ENCODE measurements at regions not wholly inside any gene's neighbourhood (a gene's known extent, or its start where the extent isn't known, plus 50 kb on each side); places are given as distances from the start of the nearest gene placed in this dataset.

DNA sequence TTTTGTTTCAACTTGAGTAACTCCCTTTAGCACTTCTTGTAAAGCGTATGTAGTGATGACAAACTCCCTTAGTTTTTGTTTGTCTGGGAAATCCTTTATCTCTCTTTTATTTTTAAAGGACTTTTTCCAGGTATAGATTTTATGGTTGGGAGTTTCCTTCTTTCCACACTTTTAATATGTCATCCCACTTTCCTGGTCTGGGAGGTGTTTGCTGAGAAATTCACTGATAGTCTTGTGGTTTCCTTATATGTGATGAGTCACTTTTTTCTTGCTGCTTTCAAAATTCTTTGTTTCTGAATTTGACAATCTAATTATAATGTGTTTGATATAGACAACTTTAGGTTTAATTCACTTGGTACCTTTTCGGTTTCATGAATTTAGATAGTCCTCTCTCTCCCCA lies 353.9 kb downstream of the GPAT3 start:
- intact Hi-C loops (cut with DNase I; ENCODE audit: low total_unique reads) = no loop called here
- Histone ChIP-seq H3K27ac (no peak overlapping the region), H3K36me3 (no peaks in the 10 kb centered on the region), H3K27me3 (no peaks in the 10 kb centered on the region), H3K4me1 (no peaks in the 10 kb centered on the region), H3K4me3 (no peak overlapping the region), H3K9me3 (no peaks in the 10 kb centered on the region)
- TF ChIP-seq, protein P1, sequence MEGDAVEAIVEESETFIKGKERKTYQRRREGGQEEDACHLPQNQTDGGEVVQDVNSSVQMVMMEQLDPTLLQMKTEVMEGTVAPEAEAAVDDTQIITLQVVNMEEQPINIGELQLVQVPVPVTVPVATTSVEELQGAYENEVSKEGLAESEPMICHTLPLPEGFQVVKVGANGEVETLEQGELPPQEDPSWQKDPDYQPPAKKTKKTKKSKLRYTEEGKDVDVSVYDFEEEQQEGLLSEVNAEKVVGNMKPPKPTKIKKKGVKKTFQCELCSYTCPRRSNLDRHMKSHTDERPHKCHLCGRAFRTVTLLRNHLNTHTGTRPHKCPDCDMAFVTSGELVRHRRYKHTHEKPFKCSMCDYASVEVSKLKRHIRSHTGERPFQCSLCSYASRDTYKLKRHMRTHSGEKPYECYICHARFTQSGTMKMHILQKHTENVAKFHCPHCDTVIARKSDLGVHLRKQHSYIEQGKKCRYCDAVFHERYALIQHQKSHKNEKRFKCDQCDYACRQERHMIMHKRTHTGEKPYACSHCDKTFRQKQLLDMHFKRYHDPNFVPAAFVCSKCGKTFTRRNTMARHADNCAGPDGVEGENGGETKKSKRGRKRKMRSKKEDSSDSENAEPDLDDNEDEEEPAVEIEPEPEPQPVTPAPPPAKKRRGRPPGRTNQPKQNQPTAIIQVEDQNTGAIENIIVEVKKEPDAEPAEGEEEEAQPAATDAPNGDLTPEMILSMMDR (IDR thresholded peaks at IDR 0.05) = no peak
- no peak for DNase-seq

DNA sequence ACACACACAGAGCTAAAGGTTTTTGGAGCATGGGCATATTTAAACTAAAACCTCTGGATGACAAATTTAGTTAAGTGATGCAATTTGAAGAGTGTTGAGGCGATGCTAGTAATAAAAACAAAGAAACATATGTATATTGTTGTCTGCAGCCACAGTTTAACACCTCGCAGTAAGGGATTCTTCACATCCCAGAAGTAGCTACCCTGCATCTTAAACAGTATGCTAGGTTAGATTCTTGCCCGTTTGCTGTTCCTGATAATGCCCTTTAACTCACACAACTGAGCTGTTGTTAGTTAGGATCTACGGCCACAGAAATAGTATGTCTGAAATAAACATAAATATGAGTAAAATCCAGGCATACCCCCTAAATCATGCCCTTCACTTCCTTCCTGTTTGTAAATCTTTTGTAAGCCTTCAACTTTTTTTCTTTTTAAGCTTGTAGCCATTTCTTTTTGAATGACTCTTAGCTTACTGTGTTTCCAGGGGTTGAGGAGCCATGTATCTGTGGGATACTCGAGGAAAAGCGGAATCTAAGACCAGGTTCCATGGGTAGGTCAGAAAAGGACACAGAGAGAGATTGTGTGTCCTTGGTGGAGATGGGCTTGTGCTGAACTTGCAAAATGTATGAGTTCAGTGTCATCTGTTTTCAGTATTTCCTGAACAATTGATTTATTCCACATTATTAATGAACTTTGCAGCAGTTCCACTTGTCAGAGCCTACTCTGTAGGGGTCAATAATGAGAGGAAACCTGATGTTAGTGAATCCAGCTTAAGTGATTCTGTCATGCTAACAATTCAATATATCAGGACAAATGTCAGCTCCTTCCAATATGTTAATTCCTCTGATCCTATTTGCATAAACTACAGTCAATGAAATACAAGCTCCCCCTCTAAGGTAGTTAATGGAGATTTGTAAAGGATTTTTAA lies 349.6 kb downstream of the GPAT3 start:
- TF ChIP-seq, protein P1 (IDR thresholded peaks at IDR 0.05) = no peak
- H3K4me3 ChIP-seq = no peak overlapping the region
- no peaks in the 10 kb centered on the region for H3K36me3 ChIP-seq
- no peaks in the 10 kb centered on the region for H3K9me3 ChIP-seq
- no peak for DNase-seq
- no peaks in the 10 kb centered on the region for H3K27me3 ChIP-seq
- H3K4me1 ChIP-seq = no peaks in the 10 kb centered on the region
- H3K27ac ChIP-seq = no peak overlapping the region
- intact Hi-C loops (cut with DNase I; ENCODE audit: low total_unique reads) = no loop called here

DNA sequence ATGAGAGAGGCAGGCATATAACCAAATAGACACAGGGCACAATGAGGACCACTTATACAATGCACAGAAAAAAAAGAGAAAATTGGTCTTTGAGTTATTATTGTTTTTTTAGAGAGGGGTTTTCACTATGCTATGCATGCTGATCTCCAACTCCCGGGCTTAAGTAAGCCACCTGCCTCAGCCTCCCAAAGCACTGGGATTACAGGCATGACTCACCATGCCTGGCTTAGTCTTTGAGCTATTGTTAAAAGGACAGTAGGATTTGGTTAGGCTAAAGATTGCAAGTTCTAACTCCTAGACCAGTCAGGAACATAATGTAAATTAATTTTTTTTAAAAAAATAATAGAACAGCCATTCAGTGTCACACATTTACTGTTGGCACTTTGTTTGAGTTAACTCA lies 340.1 kb downstream of the GPAT3 start:
- intact Hi-C loops (cut with DNase I; ENCODE audit: low total_unique reads) = no loop called here
- H3K9me3 ChIP-seq = no peaks in the 10 kb centered on the region
- TF ChIP-seq, protein P1 (IDR thresholded peaks at IDR 0.05) = no peak
- no peaks in the 10 kb centered on the region for H3K36me3 ChIP-seq
- no peaks in the 10 kb centered on the region for H3K27me3 ChIP-seq
- no peak for DNase-seq
- no peaks in the 10 kb centered on the region for H3K4me1 ChIP-seq
- H3K27ac ChIP-seq = no peak overlapping the region
- H3K4me3 ChIP-seq = no peak overlapping the region

DNA sequence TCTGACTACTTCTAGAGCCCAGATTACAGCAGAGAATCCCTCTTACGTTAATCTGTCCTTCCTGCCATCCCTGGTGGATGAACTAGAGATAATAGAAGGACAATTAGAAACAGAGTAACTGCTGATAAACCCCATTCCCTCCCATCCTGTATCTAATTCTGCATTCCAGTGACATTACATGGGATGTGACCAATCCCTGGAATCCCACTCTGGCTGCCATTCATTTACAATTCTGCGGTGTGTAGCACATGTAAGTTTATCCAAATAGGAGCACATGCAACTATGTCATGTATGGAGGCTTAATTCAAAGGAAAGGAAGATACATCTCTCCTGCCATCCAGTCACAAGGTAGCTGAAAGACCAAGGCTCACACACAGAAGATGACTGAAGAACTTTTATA lies 339.5 kb downstream of the GPAT3 start:
- Histone ChIP-seq H3K27ac (no peak overlapping the region), H3K27me3 (no peaks in the 10 kb centered on the region), H3K4me1 (no peaks in the 10 kb centered on the region), H3K4me3 (no peak overlapping the region), H3K9me3 (no peaks in the 10 kb centered on the region), H3K36me3 (no peaks in the 10 kb centered on the region)
- intact Hi-C loops (cut with DNase I; ENCODE audit: low total_unique reads) = no loop called here
- DNase-seq = no peak
- TF ChIP-seq, protein P1 (IDR thresholded peaks at IDR 0.05) = no peak

DNA sequence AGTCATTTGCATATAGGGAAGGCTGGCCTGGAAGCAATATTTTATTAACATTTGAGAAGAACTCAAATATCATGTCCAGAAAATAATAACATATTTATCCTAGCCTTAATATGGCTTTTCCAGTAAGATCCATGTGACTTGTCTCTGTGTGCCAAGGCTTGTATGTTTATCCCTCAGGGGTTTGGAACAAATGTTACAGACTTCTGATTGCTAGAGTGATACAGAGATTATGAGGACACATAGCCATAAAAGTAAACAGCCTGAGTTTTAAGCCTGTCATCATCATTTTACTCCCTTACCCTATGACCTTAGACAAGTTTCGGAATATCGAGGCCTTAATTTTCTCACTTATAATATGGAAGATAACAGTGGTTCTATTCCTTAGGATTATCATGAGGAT lies 338.1 kb downstream of the GPAT3 start:
- H3K9me3 ChIP-seq = no peaks in the 10 kb centered on the region
- intact Hi-C loops (cut with DNase I; ENCODE audit: low total_unique reads) = no loop called here
- TF ChIP-seq, protein P1 (IDR thresholded peaks at IDR 0.05) = no peak
- no peak for DNase-seq
- no peak overlapping the region for H3K27ac ChIP-seq
- no peak overlapping the region for H3K4me3 ChIP-seq
- no peaks in the 10 kb centered on the region for H3K4me1 ChIP-seq
- no peaks in the 10 kb centered on the region for H3K36me3 ChIP-seq
- no peaks in the 10 kb centered on the region for H3K27me3 ChIP-seq
